ENCODE measurements at regions not wholly inside any gene's neighbourhood (a gene's known extent, or its start where the extent isn't known, plus 50 kb on each side); places are given as distances from the start of the nearest gene placed in this dataset.

GRCh38 chr13:99749271-99750019, 222.1 kb downstream of the ZIC5 start:
- H3K4me3 ChIP-seq (ENCODE audit: low read depth, low read length) = no peak overlapping the region
- no peak overlapping the region for H3K27ac ChIP-seq (ENCODE audit: low read depth, low read length)
- H3K27me3 ChIP-seq (ENCODE audit: control insufficient read depth, insufficient read depth, low read length) = peaks cover 2% of the 10 kb centered on the region
- H3K9me3 ChIP-seq (ENCODE audit: control insufficient read depth, insufficient read depth, low read length) = no peaks in the 10 kb centered on the region; the same call in none of the 2 replicates
- POLR2A ChIA-PET = no interaction called here
- CTCF ChIA-PET = no interaction called here
- no peak for DNase-seq (ENCODE audit: low read depth, low spot score)
- no peak for TF ChIP-seq CTCF (IDR thresholded peaks at IDR 0.05; ENCODE audit: low read depth, low read length)

- POLR2A ChIA-PET = no interaction called here
- CTCF ChIA-PET = no interaction called here
- Histone ChIP-seq H3K9me3 (ENCODE audit: control insufficient read depth, insufficient read depth, low read length) (no peaks in the 10 kb centered on the region), H3K27ac (ENCODE audit: low read depth, low read length) (no peak overlapping the region), H3K4me3 (ENCODE audit: low read depth, low read length) (no peak overlapping the region), H3K27me3 (ENCODE audit: control insufficient read depth, insufficient read depth, low read length) (peaks cover 8% of the 10 kb centered on the region)
- DNase-seq (ENCODE audit: low read depth, low spot score) = no peak
- TF ChIP-seq CTCF (IDR thresholded peaks at IDR 0.05; ENCODE audit: low read depth, low read length) = no peak
Observed at GRCh38 chr13:99747403-99747710, 224.2 kb downstream of the ZIC5 start.

DNA sequence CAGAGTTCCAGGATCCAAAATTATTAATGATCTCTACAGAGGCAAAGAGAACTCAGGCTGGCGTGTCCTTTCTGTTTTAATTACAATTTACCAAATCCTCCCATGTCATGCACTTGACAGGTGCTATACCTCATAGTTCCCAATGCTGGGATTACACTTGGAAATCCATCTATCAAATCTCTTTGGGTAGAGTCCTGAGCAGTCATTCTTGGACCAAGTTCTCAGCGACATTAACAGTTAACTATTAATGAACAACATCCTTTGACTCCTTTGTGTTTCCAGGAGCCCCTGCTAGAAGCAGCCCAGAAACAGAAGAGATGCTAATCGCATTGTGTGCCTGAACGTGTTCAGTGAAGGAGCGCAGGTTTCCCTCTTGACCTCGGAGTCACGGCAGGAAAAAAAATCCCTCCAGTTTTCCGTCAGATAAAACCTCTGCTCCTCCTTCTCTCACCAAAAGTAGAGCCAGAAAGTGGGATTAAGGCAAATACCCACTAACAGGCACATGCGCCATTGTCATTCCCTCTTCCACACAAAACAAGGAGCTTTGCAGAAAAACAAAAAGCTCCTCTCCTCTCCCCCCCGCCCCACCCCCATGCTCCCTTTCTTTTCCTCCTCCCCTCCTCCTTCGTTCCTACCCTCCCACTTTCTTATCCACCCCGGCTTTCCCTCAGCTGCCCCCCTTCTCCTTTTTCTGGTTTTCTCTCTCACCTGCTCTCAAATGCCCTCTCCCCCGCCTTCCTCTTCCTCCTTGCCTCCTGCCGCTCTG, 224.7 kb downstream of the ZIC5 start:
- TF ChIP-seq CTCF (IDR thresholded peaks at IDR 0.05; ENCODE audit: low read depth, low read length) = no peak
- no peak overlapping the region for H3K27ac ChIP-seq (ENCODE audit: low read depth, low read length)
- POLR2A ChIA-PET = no interaction called here
- H3K4me3 ChIP-seq (ENCODE audit: low read depth, low read length) = no peak overlapping the region
- DNase-seq (ENCODE audit: low read depth, low spot score) = no peak
- H3K9me3 ChIP-seq (ENCODE audit: control insufficient read depth, insufficient read depth, low read length) = no peaks in the 10 kb centered on the region
- CTCF ChIA-PET = no interaction called here
- peaks cover 8% of the 10 kb centered on the region for H3K27me3 ChIP-seq (ENCODE audit: control insufficient read depth, insufficient read depth, low read length)

DNA sequence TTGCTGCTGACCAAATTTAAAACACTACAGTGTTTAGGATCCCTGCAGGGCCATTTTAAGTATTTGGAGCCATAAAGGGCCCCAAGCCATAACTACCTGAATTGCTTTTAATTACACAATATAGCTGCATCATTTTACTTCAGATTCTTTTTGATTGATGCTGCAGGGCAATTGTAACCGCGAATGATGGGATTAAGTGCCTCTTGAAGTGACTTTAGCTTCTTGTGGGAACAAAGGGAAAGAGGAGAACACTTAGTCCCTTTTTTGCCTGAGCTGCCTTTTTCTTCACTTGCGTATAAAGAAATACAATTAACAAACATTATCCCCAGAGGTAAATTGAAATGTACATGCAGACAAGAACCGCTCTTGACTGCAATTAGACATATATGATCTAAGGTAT, 228.5 kb downstream of the ZIC5 start:
- no peak for DNase-seq (ENCODE audit: low read depth, low spot score)
- no peaks in the 10 kb centered on the region for H3K9me3 ChIP-seq (ENCODE audit: control insufficient read depth, insufficient read depth, low read length)
- POLR2A ChIA-PET = no interaction called here
- no peak for TF ChIP-seq CTCF (IDR thresholded peaks at IDR 0.05; ENCODE audit: low read depth, low read length)
- CTCF ChIA-PET = no interaction called here
- no peak overlapping the region for H3K27ac ChIP-seq (ENCODE audit: low read depth, low read length)
- no peak overlapping the region for H3K4me3 ChIP-seq (ENCODE audit: low read depth, low read length)
- peaks cover 10% of the 10 kb centered on the region for H3K27me3 ChIP-seq (ENCODE audit: control insufficient read depth, insufficient read depth, low read length)

GRCh38 chr13:99741960-99742359, 229.6 kb downstream of the ZIC5 start:
- no peak overlapping the region for H3K4me3 ChIP-seq (ENCODE audit: low read depth, low read length)
- no peak for TF ChIP-seq CTCF (IDR thresholded peaks at IDR 0.05; ENCODE audit: low read depth, low read length)
- no peaks in the 10 kb centered on the region for H3K9me3 ChIP-seq (ENCODE audit: control insufficient read depth, insufficient read depth, low read length)
- POLR2A ChIA-PET = interaction anchor here (0.7 kb wide), 1 partner anchor 528 kb away, joined by 3 read pairs; no protein-coding TSS in a partner anchor
- CTCF ChIA-PET = no interaction called here
- no peak overlapping the region for H3K27ac ChIP-seq (ENCODE audit: low read depth, low read length)
- DNase-seq (ENCODE audit: low read depth, low spot score) = no peak
- peaks cover 8% of the 10 kb centered on the region for H3K27me3 ChIP-seq (ENCODE audit: control insufficient read depth, insufficient read depth, low read length)
